CD1c-positive myeloid dendritic cell (primary cell): ENCODE measurements at regions not wholly inside any gene's neighbourhood (a gene's known extent, or its start where the extent isn't known, plus 50 kb on each side); places are given as distances from the start of the nearest gene placed in this dataset.

ENCODE experiments used
- DNase-seq: peaks from one replicate; pipeline ENCODE4 v3.0.0-alpha.2; 2016; ENCODE audit errors: extremely low spot score

- DNase-seq = no peak
Measured at GRCh38 chr4:164402554-164402953, 351.4 kb upstream of the SMIM31 start.

- no peak for DNase-seq
Measured at GRCh38 chr4:164405774-164406173, 348.2 kb upstream of the SMIM31 start.

DNA sequence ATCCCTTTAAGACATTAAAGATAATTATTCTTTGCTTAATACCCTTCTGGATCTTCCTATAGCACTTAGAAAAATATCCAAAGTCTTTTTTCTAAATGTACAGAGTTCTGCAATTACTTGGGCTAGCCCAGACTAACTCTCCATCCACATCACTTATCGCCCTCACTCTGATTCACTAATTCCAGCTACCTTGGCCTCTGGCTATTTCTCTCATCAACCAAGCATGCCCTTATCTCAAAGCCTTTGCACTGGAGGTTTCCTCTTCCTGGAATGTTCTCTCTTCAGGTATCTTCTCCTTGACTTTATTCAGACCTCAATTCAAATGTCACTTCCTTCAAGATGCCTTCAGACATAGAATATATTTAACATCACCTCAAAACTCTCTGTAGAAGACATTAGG lies 345.1 kb upstream of the SMIM31 start:
- DNase-seq = no peak

DNA sequence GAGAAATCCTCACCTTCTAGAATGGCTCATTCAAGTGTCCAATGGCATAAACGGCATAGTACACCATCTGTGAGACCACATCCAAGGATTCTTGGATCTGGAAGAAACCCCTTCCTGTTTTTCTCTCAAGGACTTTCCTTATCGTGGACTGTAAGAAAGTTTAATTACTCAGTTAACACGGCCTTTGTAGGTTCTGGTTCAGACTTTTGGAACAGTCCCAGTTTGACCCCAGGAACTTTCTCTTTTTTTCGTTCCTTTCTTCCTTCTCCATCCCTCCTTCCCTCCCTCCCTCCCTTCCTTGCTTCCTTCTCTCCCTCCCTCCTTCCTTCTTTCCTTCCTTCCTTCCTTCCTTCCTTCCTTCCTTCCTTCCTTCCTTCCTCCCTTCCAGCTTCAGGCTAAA lies 343.5 kb upstream of the SMIM31 start:
- no peak for DNase-seq

GRCh38 chr4:164412246-164412645 lies 341.7 kb upstream of the SMIM31 start:
- DNase-seq = no peak

- DNase-seq = no peak
Measured at GRCh38 chr4:164413743-164414142, 340.2 kb upstream of the SMIM31 start.

DNA sequence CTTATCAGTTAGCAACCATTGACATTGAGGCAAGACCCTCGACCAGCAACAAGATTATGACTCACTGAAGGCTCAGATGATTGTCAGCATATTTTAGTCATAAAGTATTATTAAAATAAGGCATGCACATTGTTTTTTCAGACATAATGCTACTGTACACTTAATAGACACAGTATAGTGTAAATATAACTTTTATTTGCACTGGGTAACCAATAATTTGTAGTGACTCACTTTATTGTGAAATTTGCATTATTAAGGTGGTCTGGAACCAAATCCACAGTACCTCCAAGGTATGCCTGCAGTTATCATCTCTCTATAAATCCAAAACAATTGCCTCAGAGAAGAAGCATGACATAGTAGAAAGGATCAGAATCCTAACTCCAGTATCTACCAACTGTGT lies 330.1 kb upstream of the SMIM31 start:
- no peak for DNase-seq

GRCh38 chr4:164424846-164425245 lies 329.1 kb upstream of the SMIM31 start:
- DNase-seq = no peak

DNA sequence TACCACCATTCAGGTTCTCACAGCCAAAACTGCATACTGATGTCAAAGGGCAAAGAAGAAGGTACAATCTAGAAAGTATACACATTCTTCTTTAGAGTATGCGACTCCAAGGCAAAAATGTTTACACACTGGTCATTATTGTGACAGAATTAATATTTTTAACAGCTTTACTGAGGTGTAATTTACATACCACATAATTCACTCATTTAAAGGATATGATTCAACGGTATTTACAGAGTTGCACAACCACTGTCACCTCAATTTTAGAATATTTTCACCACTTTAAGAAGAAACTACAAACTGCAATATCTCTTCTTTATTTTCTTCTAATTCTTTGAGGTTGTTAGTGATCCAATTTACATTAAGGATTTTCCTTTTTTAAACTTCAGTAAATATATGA lies 325.4 kb upstream of the SMIM31 start:
- DNase-seq = no peak

- DNase-seq = no peak
Measured at GRCh38 chr4:164438321-164438720, 315.6 kb upstream of the SMIM31 start.

- no peak for DNase-seq
Measured at GRCh38 chr4:164439037-164439436, 314.9 kb upstream of the SMIM31 start.

- no peak for DNase-seq
Measured at GRCh38 chr4:164440199-164440598, 313.7 kb upstream of the SMIM31 start.

DNA sequence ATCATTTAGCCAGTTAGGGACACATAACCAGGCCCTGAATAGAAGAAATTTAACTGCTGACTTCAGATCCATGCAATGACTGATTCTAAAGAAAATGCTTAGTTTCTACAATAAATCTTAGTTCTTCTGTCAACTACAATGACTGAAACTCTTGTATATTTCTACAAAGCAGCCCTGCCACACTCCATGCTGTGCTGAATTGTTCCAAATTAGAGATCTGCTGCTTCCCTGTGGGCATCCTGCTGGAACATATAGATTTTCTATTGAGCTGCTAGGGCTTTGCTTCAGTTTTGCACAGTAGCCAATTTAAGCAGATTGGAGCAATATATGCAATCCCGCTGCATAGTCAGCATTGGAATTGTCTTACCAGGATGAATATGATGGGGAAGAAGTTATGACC lies 312.8 kb upstream of the SMIM31 start:
- no peak for DNase-seq

- no peak for DNase-seq
Measured at GRCh38 chr4:164442180-164442579, 311.8 kb upstream of the SMIM31 start.

DNA sequence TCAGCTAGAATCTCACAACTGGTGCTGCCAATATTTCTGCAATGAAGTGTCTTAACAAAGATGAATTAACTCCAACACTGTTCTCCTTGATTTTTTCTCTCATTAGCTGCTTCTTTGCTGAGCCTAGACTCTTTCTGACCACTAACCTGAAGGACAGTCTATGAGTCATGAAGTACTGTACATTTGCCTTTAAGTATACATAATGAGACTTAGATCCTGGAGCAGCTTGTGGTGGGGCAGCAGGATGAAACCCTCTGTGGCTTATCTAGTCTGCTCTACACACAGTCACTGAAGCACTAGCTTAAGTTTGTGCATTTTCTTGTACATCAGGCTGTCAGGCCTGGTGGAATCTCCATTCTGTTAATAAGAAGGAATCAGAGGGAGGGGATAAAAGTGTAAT lies 307.4 kb upstream of the SMIM31 start:
- DNase-seq = no peak

- no peak for DNase-seq
Measured at GRCh38 chr4:164461901-164462300, 292.0 kb upstream of the SMIM31 start.

DNA sequence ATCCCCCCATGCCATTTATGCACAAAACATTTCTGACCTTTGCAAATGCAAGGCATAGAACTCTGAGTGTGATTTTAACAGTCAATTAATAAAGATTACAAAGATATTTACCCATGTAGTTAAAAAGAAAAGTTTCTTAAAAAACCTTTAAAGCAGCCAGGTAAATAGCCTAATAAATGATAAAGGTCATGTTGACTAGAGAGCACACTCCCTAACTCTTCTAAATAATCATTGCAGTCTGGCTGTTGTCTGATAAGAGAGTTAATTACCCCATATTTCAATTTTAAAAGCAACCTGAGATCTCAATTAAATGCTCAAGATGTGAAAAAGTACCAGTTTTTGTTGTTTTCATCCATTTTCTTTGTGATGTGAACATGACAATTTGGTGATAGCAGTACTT lies 291.5 kb upstream of the SMIM31 start:
- no peak for DNase-seq

DNA sequence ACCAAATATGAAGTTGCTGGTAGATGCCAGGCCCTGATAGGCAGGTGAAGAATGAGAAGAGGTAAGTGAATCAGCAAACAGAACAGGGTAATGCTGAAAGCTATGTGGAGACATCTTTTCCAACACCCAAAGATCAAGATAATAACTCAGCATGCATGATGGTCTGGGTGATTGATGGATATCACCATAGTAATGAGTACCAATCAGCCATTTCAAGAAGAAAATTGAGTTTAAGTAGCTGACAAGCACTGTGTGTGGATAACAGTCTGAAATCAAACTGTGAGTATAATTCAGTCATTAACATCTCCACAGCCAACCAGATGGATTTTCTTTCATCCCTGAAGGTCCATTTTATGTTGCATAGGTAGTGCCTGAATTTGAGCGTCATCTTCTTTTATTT lies 289.6 kb upstream of the SMIM31 start:
- no peak for DNase-seq

GRCh38 chr4:164467493-164467892 lies 286.4 kb upstream of the SMIM31 start:
- no peak for DNase-seq

DNA sequence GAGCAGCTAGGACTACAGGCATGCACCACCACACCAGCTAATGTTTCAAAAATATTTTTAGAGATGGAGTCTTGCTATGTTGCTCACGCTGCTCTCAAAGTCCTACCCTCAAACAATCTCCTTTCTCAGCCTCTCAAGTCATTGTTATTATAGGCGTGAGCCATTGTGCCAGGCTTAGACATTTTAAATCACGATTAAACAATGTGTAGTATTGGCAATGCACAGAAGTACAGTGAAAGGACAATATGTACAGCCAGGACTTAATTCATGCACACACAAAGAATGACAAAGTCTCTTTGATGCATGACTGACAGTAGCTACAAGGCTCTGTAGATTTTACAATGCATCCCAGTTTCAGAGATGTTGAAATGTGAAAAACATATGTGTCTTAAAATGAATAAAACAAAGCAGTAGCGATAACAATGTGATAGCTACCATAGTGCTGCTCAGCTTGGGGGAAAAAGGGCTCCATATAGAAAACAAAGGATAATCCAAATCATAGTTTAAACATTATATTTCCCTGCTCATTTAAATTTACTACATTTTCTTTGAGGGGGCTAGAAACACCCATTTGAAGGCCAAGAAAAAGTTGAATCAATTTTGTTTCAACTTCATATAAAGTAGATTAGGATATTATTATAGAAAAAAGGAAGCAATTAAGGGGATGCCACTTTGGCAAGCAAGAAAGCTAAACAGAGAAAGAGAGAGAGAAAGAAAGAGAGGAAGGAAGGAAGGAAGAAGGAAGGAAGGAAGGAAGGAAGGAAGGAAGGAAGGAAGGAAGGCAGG lies 272.4 kb upstream of the SMIM31 start:
- no peak for DNase-seq

DNA sequence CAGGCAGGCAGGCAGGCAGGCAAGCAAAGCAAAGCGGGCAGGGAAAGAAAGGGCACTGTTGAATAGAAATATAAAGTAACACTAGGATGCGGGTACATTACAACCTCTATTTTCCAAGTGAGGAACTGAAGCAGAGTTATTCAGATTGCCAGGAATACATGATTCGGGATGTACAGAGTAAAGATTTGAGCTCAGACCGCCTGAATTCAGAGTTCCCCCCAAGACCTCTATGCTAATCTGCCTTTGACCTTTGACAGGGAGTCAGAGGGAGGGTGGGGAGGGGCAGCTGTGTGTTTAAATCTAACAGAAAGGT lies 271.9 kb upstream of the SMIM31 start:
- no peak for DNase-seq

DNA sequence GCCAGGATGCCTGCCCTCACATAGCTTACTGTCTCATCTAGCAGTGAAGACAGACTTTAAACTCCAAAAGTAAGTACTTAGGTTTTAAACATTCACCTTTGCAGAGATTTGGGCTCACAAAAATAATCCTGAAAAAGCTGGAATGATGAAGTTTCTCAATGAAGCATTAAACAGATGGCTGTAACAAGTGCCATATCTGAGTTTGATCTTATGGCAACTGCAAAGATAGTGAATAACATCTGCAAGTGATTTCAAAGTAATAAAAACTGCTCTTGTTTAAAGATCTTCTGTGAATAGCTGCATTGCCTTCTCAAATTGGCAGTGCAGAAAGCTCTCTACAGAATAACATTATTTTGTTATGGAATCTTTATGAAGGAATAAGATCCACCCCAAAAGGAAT lies 271.2 kb upstream of the SMIM31 start:
- DNase-seq = no peak

DNA sequence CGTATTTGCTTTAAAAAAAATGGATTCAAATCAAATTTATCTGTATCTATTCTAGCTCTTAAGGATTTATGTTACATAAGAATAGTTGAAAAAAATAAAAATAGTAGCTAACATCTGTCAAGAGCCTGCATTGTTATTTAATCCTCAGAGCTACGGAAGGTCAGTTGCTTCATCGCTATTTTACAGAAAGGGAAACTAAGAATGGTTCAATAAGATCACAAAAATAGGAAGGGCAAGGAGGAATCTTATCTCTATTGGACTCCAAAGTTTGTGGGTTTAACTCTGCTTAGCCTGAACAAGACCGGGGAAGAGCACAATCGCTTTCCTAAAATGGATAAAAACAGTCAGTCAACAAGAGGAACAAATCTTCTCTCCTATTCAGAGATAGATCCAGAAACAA lies 270.2 kb upstream of the SMIM31 start:
- no peak for DNase-seq

GRCh38 chr4:164484551-164484950 lies 269.4 kb upstream of the SMIM31 start:
- DNase-seq = no peak
